NCI-H2029 (cell line): ENCODE measurements at regions not wholly inside any gene's neighbourhood (a gene's known extent, or its start where the extent isn't known, plus 50 kb on each side); places are given as distances from the start of the nearest gene placed in this dataset.

Experiments
- DNase-seq: peaks from one replicate; lab custom pipeline; 2025; lab: John Stamatoyannopoulos, UW

DNA sequence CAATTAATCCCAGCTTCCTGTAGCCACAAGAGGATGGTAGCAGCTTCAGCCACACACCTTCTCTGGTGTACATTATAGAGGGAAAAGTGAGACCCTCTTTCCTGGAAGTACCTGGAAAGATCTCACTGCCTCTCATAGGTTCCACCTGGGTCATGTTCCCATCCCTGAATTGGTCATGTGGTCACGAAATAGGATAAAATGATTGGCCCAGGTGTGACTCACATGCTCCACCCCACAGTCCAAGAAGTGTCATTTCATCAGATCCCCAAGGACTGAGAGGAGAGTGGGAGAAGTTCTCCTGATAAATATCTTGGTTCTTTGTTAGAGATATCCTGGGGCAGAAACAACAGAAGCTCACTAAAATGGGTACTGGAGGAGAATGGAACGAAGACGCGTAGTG lies 142.4 kb downstream of the QRSL1 start:
- DNase-seq: no peak

DNA sequence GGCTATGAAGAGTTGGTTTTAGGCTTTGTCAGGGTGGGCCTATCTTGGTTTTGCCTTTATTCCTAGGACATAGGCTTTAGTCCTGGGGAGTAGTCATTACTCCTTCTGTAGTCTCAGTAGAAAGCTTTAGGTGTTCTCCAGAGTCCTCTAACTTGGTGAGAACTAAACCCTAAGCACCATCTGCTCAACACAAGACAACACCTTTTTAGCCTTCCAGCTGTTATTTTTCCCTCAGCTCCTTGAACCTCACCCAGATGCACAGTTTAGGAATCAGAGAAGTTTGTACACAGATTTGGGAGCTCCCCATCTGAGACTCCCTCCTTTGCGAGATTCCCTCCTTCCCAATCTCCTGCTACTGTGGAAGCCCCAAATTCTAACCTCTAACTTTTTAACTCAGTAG lies 141.3 kb downstream of the QRSL1 start:
- DNase-seq: no peak

DNA sequence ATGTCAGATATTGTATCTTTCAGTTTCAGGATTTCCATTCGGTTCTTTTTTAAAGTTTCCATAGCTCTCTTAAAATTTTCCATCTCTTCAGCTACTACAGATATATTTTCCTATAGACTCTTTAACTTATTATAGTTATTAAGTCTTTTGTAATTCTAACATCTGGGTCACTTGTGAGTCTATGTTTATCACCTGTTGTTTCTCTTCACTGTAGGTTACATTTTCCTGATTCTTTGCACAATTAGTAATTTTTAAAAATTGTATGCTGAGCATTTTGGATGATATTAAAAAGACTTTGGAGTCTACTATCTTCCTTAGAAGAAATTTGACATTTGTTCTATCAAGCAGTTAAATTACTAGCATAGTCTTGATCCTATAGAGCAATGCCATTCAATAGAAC lies 140.7 kb downstream of the QRSL1 start:
- no peak for DNase-seq

DNA sequence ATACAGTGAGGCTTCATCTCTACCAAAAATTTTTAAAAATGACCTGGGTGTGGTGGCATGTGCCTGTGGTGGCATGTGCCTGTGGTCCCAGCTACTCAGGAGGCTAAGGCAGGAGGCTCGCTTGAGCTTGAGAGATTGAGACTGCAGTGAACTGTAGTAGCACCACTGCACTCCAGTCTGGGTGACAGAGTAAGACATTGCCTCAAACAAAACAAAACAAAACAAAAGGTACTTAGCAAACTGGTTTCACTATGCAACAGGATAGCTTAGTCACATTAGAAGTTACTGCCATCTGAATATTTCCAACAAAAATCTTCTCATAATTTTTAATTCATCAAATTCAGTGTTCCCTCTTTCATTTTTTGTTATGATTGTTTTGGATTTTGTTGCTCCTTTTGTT lies 137.9 kb downstream of the QRSL1 start:
- no peak for DNase-seq

DNA sequence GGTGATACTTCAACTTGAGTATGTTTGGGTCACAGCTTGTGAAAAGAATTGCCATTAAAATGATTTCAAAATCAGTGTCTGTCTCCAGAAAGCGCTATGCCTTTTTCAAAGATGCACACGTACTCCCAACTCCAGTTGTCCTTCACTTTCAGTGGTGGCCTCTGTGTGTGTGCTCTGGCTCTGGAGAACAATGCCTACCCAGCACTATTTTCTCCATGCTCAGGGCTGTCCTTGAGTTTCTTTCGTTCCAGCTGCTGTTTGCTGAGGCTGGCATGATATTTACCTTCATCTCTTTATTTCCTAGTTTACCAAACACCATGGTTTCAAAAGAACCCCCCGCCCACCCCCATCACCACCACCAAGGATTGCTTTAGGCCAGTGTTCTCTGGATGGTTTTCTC lies 136.8 kb downstream of the QRSL1 start:
- no peak for DNase-seq

DNA sequence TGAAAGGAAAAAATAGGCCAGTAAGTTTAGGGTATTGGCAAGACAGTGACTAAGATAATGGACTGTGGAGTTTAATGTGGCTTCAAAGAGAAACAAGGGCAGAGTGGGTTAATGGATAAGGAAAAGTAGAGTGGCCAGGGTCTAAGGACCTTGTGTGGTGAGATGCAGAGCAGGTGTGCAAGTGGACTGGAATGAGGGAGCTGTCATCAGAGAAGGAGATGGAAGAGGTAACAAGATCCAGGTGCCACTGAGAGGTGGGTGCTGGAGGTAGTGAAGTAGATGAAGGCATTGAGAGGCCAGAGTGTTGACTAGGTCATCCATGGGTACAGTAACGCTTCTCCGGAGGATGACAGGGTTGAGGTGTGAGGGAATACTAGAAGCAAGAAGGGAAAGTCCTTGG lies 136.1 kb downstream of the QRSL1 start:
- no peak for DNase-seq

DNA sequence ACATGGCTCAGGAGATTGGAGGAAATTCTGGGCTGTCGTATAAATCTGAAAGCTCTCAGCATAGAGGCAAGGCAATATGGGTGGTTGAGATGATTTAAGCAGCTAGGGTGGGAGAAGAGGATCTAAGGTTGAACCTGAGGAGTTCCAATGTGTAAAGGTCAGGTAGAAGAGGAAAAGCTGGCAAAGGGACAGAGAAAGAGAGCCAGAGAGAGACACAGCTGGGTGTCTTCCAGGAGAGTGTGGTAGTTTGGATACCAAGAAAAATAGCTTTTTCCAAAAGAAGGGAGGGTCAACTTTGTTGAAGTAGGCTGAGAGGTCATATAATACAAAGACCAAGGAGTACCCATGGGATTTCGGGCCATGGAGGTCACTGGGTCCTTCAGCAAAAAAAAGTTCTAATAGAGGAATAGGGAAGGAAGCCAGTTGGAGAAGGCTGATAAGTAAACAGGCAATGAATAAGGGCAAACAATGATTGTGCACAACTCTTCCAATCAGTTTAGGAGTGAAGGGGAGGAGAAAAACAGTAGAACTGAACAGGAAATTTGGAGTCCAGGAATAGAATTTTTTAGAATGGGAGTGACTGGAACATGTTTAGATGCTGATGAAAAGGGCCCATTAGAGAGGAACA lies 135.1 kb downstream of the QRSL1 start:
- DNase-seq: peak; percentile 34

DNA sequence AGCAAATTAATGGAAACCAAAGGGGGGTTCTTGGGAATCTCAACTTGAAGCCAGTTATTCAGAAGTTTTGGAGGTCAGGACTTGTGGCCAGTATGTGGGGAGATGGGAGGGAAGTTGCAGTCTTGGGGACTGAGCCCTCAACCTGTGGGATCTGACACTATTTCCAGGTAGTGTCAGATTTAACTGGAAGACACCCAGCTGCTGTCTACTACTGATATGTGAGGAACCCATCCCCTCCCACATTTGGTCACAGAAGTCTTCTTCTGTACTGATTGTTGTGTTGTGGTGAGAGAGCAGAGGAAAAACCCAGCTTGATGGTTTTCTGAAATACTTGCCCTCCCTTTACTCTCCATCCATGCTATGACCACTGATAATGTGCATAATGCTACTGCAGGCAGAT lies 134.0 kb downstream of the QRSL1 start:
- no peak for DNase-seq

DNA sequence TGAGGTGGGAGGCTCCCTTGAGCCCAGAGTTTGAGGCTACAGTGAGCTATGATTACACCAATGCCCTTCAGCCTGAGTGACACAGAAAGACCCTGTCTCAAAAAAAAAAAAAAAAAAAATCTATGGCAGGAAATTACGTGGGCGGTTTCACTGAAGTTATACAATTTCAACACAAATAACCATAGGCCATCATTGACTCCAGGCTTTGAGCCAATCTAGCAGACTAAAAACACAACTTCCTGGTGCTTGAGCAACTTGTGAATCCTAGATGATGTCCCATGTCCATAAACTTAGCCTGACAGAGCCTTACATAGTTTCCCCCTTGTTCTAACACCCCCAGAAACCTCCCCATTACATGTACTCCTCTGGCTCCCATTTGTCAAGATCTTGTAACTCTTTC lies 131.8 kb downstream of the QRSL1 start:
- DNase-seq: no peak

DNA sequence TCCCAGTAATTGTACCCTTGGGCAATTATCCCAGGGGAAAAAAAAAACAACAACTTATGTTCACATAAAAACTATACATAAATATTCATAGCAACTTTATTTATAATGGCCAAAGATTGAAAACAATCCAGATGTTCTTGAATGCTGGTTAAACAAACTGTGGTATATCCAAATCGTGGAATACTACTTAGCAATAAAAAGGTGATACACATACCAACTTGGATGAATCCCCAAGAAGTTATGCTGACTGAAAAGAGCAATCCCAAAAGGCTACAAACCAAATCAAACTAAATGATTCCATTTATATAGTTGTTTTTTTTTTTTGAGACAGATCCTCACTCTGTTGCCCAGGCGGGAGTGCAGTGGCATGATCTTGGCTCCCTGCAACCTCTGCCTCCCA lies 129.7 kb downstream of the QRSL1 start:
- no peak for DNase-seq

DNA sequence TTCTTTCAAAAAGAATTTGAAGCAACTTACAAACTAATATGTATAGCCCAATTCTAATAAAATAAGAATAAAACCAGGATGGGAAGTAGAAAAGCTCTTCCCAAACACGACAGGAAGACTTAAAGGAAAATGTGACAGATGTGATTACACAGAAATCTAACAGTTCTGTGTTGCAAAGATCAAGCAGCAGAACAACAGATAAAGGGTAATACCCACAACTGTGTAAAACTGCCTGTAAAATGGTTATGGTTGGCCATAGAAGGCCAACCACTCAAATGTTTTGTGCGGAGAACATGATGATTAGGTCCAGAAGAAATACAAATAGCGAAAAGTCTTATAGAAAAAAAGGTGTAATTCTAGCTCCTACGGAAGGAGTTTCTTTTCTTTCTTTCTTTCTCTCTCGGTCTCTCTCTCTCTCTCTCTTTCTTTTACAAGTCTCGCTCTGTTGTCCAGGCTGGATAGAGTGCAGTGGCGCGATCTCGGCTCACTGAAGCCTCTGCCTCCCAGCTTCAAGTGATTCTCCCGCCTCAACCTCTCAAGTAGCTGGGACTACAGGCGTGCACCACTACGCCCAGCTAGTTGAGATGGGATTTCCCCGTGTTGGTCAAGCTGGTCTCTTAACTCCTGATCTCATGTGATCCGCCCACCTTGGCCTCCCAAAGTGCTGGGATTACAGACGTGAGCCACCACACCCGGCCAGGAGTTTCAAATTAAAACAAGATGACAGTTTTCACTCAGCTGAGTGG lies 128.5 kb downstream of the QRSL1 start:
- DNase-seq: peak; percentile 65

DNA sequence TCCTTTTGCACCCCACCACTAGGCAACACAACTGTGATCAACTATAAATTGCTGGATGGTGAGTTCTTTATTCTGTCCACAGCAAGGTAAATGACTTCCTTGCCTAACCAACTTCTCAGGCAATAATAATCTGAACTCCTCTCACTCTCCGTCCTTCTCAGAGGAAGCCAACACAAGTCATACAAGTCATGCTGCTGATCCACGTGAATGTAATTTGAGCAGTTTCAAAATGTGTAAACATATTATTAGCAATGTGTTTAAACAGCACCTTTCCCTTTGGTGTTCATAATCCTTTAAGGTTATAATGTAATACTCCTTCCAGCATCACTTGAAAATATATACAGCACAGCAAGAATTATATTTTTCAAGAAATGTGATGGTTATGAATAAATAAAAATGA lies 127.9 kb downstream of the QRSL1 start:
- DNase-seq: peak; percentile 78

DNA sequence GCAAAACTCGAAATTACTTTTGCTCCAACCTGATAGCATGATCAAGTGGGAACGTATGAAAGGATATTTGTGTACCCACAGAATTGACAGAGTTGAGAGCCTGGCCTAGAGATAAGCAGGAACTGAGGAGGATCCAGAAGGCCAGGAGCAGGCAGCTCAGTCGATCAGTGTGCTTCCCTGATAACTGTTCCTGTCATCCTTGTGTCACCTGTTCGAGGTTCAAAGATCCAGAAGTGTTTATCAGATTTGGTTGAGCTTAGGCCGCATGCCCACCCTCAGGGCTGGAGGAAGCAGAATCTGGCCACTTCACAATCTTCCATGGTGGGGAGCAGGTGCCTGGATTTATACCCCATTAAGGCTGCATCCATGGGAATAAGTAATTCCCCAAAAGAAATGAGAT lies 124.8 kb downstream of the QRSL1 start:
- DNase-seq: no peak

DNA sequence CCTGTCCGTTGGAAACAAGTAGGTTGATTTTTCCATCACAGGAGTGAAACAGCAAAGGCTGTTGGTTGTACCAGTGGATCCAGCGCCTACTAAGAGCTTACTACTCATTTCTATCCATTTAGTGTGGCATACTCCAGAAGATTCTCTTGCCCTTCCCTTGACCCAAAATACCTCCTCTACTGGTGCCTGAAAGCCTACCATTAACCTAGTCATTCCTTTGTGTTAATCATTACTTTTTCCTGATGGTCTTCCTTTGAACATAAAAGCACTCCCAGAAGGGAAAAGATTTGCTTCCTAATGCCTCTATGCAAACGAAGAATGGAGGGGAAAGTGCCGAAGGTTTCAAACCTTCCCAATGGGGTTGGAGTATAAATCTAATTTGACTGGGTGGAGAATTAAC lies 123.3 kb downstream of the QRSL1 start:
- DNase-seq: no peak

DNA sequence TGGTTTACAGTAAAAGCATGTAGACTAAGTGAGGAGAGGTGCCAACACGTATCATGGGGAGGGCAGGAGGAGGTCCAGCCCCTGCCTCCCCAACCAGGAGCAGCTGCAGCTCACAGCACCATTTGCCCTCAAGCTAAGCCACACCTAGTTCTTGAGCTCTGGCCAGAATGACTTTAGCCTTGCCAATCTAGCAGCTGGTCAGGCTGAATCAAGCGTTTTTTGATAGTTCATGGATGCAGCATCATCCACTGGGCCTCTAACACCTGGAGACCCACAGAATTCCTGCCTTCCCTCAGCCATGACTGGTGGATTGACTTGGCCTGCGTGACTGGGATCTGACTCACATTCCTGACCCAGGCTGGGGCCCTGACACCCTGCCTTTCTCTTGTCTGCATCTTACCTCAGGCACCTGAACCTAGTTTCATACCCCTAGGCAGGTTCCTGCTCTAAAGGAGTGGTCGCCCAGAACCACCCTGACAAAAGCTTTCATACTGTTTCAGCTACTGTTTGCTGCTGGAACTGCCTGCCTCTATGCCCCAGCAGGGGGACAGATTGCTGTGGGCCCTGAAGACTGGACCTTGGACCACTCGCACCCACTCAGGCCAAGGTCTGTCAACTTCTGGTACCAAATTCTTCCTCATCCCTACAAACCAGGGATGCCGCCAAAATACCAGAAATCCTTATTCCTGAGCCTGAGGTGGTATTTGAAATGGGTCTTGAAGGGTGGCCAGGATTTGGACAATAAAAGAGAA lies 122.3 kb downstream of the QRSL1 start:
- peak; percentile 92 for DNase-seq

DNA sequence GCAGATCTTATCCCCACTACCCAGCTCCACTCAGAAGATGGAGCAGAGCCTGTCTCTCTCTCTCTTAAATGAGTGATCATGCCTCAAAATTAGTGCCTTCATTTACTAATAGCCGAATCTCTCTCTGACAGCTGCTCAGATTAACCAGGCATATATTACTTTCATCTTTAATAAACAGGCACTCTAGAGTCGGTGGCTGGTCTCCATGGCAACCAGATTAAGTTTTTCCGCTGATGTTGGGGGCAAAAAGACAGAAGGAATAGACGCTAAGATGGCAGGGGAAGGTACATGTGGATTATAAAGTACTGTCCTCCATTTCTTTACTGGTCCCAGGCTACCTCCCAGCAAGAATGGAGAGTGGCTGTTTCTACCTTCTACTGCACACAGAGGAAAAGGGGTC lies 121.6 kb downstream of the QRSL1 start:
- no peak for DNase-seq

DNA sequence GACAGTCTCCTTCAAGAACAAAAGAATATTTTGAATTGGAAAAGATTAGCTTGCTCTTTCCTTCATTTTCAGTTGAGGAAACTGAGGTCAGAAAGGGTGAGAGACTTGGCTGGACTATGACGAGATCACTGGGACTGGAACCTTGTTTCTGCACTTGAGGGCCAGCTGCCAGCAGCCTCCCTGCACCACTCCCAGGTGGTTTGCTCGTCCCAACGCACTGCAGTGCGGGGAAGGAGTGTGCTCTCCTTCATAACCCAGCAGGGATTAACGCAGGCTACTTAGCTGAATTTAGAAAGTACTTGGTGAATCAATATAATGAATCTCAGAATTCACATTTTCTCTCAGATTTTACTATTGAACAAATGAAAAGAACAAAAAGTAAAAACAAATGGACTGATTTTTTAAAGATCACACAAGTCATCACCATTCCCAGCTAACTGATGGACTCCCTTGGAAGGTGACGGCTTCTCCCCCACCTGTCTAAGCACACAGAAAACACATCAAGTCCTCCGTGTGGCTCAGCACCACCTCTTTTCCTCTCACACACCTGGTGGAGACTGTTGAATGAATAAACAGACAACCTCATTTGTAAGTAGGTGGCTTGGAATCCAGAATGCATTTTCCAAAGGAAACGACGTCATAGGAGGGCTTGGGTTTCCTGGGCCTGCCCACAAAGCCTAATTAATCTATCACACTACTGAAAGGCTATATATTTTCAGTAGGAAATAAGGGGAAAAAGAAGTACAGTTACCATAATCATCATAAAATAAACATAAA lies 121.0 kb downstream of the QRSL1 start:
- peak; percentile 93 for DNase-seq

DNA sequence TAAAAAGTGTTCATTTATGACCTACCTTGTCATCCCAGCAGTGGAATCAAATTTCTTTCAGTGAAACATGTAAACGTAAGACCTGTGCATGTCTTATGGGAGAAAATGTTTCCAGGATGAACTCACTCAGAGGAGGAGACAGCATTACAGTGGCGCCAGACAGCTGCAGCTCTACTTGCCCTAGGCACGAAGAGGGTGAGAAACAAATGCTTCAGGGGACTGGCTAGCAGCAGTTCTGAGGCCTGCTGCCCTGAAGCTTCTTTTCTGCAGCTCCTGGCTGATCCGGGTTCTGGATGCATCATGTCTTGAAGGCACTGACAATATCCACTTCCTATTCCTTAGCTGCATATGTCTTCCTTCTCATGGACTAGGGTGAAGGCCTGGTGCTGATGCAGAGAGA lies 120.2 kb downstream of the QRSL1 start:
- DNase-seq: peak; percentile 46

DNA sequence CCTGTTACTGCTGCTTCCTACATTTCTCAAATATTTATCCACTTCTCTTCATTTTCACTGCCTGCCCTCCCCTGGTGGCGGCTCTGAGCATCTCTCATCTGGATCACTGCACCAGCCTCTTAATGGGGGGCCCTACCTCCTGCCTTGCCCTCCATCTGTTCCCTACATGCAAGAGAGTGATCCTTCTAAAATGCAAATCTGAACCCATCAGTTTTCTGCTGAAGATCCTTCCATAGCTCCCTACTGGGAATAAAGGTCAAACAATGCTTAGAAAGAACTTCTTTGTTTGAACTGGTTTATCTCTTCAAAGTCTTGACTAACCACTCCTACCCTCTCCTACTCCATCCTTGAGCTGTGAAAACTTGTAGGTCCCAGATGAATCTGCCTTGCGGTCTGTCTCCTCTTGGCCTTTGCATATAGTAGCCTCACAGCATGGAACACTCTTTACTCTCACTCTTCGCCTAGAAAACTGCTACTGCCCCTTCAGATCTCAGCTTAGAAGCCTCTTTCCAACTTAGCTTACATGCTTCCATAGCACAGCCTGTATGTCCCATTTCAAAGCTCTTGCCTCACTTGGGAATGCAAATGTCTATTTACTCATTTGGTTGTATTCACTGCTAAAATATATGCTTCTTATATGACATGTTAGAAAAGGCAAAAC lies 119.3 kb downstream of the QRSL1 start:
- no peak for DNase-seq

DNA sequence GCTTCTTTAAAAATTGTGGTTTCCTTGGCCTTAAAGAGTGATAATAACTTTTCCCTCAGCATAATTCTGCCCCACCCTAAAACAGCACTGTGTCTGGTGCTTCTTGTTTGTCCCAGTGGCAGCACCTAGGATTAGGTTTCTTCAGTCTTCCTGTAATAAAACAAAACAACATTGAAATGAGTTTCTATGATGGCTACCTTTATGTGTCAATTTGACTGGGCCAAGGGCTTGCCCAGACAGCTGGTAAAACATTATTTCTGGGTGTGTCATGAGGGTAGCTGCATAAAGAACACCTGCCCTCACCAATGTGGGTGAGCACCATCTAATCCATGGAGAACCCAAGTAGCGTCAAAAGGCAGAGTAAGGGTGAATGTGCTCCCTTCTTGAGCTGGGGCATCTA lies 117.8 kb downstream of the QRSL1 start:
- DNase-seq: peak; percentile 82

DNA sequence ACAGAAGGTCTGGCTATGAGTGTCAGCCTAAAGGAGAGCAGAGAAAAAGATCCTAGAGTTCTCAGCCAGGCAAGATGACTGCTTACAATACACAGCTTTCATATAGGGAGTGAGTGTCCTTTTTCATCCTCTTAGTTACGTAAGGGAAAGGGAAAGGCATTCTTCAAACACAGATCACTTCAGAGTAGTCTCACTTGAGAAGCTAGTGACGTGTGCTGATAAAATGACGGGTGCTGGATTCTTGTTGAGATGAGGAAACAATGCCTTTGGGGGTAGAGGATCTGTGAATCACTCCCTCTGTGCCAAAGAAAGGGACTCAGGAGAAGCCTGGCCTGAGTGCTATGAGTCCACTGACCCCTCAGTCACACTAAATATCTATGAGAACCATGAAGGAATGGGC lies 117.3 kb downstream of the QRSL1 start:
- DNase-seq: peak; percentile 93
